Keratinocyte (primary cell): ENCODE measurements at regions not wholly inside any gene's neighbourhood (a gene's known extent, or its start where the extent isn't known, plus 50 kb on each side); places are given as distances from the start of the nearest gene placed in this dataset.
"Not testable (repeated sequence)": the region's sequence is repeated elsewhere in the genome, so short reads cannot be mapped to it uniquely, and the experiment has no call there.

Experiments
- DNase-seq: peaks from one replicate; pipeline ENCODE4 v3.0.0-alpha.2; 2011; ENCODE audit warnings: low read depth, missing footprints, low spot score
- FAIRE-seq: peaks from 2 replicates; lab custom pipeline; 2011; peaks lifted over from hg19 to GRCh38; lab: Jason Lieb, UNC
- H2AFZ ChIP-seq: 2 replicates; pipeline ENCODE4 v1.6.0; 2012; ENCODE audit warnings: low read length, control low read depth, inconsistent platforms; ENCODE audit not compliant: control insufficient read depth
- H3K27ac ChIP-seq: 2 replicates; pipeline ENCODE4 v1.5.1; 2011; ENCODE audit warnings: low read length; ENCODE audit not compliant: control insufficient read depth, insufficient read depth
- H3K27me3 ChIP-seq: 3 replicates; pipeline ENCODE4 v1.6.0; 2011; ENCODE audit warnings: low read length; ENCODE audit not compliant: control insufficient read depth, insufficient read depth; ENCODE audit errors: extremely low read depth
- H3K36me3 ChIP-seq, 2 experiments: 2 replicates in 1 of 2; 3 replicates in 1 of 2; pipeline ENCODE4 v1.5.1; 2011; ENCODE audit warnings: low read length in 2 of 2, mild to moderate bottlenecking in 1 of 2; ENCODE audit not compliant: control insufficient read depth in 2 of 2, insufficient read depth in 2 of 2; ENCODE audit errors: extremely low read depth in 1 of 2
- H3K4me1 ChIP-seq: 3 replicates; pipeline ENCODE4 v1.5.1; 2011; ENCODE audit warnings: low read length; ENCODE audit not compliant: control insufficient read depth, insufficient read depth; ENCODE audit errors: extremely low read depth
- H3K4me2 ChIP-seq: 3 replicates; pipeline ENCODE4 v1.6.0; 2011; ENCODE audit warnings: low read depth, low read length; ENCODE audit not compliant: control insufficient read depth, insufficient read depth; ENCODE audit errors: extremely low read depth
- H3K4me3 ChIP-seq, 3 experiments: fragments of 200-600 bp in 1 of 3; sonication (generic) in 1 of 3; 2 replicates in 2 of 3; 3 replicates in 1 of 3; pipeline ENCODE4 v1.5.1; 2011 to 2016; ENCODE audit warnings: low read length in 3 of 3, mild to moderate bottlenecking in 3 of 3, control low read depth in 2 of 3, inconsistent platforms in 1 of 3, low read depth in 1 of 3, mixed read lengths in 1 of 3, mixed run types in 1 of 3, moderate library complexity in 1 of 3; ENCODE audit not compliant: control insufficient read depth in 2 of 3, insufficient read depth in 2 of 3; ENCODE audit errors: extremely low read depth in 1 of 3
- H3K79me2 ChIP-seq: 2 replicates; pipeline ENCODE4 v1.6.0; 2012; ENCODE audit warnings: low read length; ENCODE audit not compliant: control insufficient read depth, insufficient read depth
- H3K9ac ChIP-seq: 3 replicates; pipeline ENCODE4 v1.6.0; 2011; ENCODE audit warnings: low read length; ENCODE audit not compliant: control insufficient read depth, insufficient read depth; ENCODE audit errors: extremely low read depth
- H3K9me1 ChIP-seq: 3 replicates; pipeline ENCODE4 v1.6.0; 2011; ENCODE audit warnings: low read length; ENCODE audit not compliant: control insufficient read depth, insufficient read depth; ENCODE audit errors: extremely low read depth
- H3K9me3 ChIP-seq: 2 replicates; pipeline ENCODE4 v1.5.1; 2012; ENCODE audit warnings: low read depth, low read length; ENCODE audit not compliant: control insufficient read depth
- H4K20me1 ChIP-seq: 3 replicates; pipeline ENCODE4 v1.6.0; 2011; ENCODE audit warnings: low read length; ENCODE audit not compliant: control insufficient read depth, insufficient read depth; ENCODE audit errors: extremely low read depth
- EZH2 ChIP-seq: IDR thresholded peaks from one replicate; pipeline ENCODE4 v1.6.1; 2012; ENCODE audit warnings: inconsistent platforms, mild to moderate bottlenecking, low read length, moderate library complexity
- dilution Hi-C: fragments of 300-500 bp; cut with MboI; formaldehyde crosslinking; loops from one replicate; pipeline ENCODE4 v1.7.0; 2020; ENCODE audit warnings: low sequenced_read_pairs; ENCODE audit not compliant: extremely low pct_ligation_motif_present
- TF ChIP-seq, protein P1 (sequence below), 3 experiments: IDR thresholded peaks in 1 of 3; conservative IDR thresholded peaks in 1 of 3; optimal IDR thresholded peaks in 1 of 3; 2 replicates in 2 of 3; 3 replicates in 1 of 3; pipeline versions ENCODE3 to v1.5.1; 2011; ENCODE audit warnings: low read length in 3 of 3, mild to moderate bottlenecking in 3 of 3, moderate library complexity in 2 of 3, control low read depth in 1 of 3, inconsistent platforms in 1 of 3; ENCODE audit not compliant: insufficient read depth in 2 of 3; ENCODE audit errors: extremely low read depth in 1 of 3

- dilution Hi-C loops = no loop called here
- no peak for FAIRE-seq
- H3K4me2 ChIP-seq = no peak overlapping the region
- H4K20me1 ChIP-seq = no peaks in the 10 kb centered on the region
- no peaks in the 10 kb centered on the region for H3K4me1 ChIP-seq
- no peak for DNase-seq
- H3K9me3 ChIP-seq = no peaks in the 10 kb centered on the region
- no peak overlapping the region for H3K27ac ChIP-seq
- H3K9ac ChIP-seq = no peak overlapping the region
- H2AFZ ChIP-seq = no peak overlapping the region
- no peaks in the 10 kb centered on the region for H3K79me2 ChIP-seq
- H3K36me3 ChIP-seq = no peaks in the 10 kb centered on the region
- H3K4me3 ChIP-seq = no peak overlapping the region
- TF ChIP-seq, protein P1, sequence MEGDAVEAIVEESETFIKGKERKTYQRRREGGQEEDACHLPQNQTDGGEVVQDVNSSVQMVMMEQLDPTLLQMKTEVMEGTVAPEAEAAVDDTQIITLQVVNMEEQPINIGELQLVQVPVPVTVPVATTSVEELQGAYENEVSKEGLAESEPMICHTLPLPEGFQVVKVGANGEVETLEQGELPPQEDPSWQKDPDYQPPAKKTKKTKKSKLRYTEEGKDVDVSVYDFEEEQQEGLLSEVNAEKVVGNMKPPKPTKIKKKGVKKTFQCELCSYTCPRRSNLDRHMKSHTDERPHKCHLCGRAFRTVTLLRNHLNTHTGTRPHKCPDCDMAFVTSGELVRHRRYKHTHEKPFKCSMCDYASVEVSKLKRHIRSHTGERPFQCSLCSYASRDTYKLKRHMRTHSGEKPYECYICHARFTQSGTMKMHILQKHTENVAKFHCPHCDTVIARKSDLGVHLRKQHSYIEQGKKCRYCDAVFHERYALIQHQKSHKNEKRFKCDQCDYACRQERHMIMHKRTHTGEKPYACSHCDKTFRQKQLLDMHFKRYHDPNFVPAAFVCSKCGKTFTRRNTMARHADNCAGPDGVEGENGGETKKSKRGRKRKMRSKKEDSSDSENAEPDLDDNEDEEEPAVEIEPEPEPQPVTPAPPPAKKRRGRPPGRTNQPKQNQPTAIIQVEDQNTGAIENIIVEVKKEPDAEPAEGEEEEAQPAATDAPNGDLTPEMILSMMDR (optimal IDR thresholded peaks at IDR 0.05 in 1 of 3, IDR thresholded peaks at IDR 0.05 in 1 of 3, conservative IDR thresholded peaks at IDR 0.05 in 1 of 3; ENCODE audit: extremely low read depth in 1 of 3, insufficient read depth in 2 of 3, low read length in 3 of 3) = no peak
- TF ChIP-seq EZH2 = no peak
- H3K9me1 ChIP-seq = no peaks in the 10 kb centered on the region
- H3K27me3 ChIP-seq = no peaks in the 10 kb centered on the region
Observed at GRCh38 chr13:91056746-91057145, 290.7 kb upstream of the MIR17HG start.

DNA sequence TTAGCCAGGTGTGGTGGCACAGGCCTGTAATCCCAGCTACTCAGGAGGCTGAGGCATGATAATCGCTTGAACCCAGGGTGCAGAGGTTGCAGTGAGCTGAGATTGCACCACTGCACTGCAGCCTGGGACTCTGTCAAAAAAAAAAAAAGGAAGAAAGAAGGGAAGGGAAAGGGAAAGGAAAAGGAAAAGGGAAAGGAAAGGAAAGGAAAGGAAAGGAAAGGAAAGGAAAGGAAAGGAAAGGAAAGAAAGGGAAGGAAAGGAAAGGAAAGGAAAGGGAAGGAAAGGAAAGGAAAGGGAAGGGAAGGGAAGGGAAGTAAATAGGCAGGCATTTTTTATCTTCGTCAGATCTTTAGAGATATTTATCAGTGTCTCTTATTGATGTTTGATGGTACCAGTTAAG is 290.0 kb upstream of the MIR17HG start:
- dilution Hi-C loops, H3K9ac ChIP-seq, H4K20me1 ChIP-seq, H3K79me2 ChIP-seq, DNase-seq, H3K36me3 ChIP-seq, FAIRE-seq, H3K27me3 ChIP-seq, H3K4me3 ChIP-seq, H3K4me1 ChIP-seq, H3K4me2 ChIP-seq, H3K9me3 ChIP-seq, H2AFZ ChIP-seq, H3K27ac ChIP-seq, H3K9me1 ChIP-seq: not testable (repeated sequence)

GRCh38 chr13:91058066-91058465 is 289.4 kb upstream of the MIR17HG start:
- Histone ChIP-seq H3K9me3 (no peaks in the 10 kb centered on the region), H3K4me2 (no peak overlapping the region), H4K20me1 (no peaks in the 10 kb centered on the region), H2AFZ (no peak overlapping the region), H3K36me3 (no peaks in the 10 kb centered on the region), H3K79me2 (no peaks in the 10 kb centered on the region), H3K4me3 (no peak overlapping the region), H3K9me1 (no peaks in the 10 kb centered on the region), H3K27ac (no peak overlapping the region), H3K9ac (no peak overlapping the region), H3K27me3 (no peaks in the 10 kb centered on the region), H3K4me1 (no peaks in the 10 kb centered on the region)
- no peak for DNase-seq
- no peak for TF ChIP-seq EZH2
- TF ChIP-seq, protein P1 (optimal IDR thresholded peaks at IDR 0.05 in 1 of 3, IDR thresholded peaks at IDR 0.05 in 1 of 3, conservative IDR thresholded peaks at IDR 0.05 in 1 of 3; ENCODE audit: extremely low read depth in 1 of 3, insufficient read depth in 2 of 3, low read length in 3 of 3) = no peak
- FAIRE-seq = no peak
- dilution Hi-C loops = no loop called here
